PC-9 (cell line): ENCODE measurements at regions not wholly inside any gene's neighbourhood (a gene's known extent, or its start where the extent isn't known, plus 50 kb on each side); places are given as distances from the start of the nearest gene placed in this dataset.

Source experiments
- BruUV-seq: library from RNA; stranded (reverse); fragments of 400-500 nt; replicated peaks from 2 replicates; lab custom pipeline; 2021; lab: Mats Ljungman, UMichigan
- CTCF ChIA-PET: fragments of 300-600 bp; sonication (Branson Sonifier 250); formaldehyde crosslinking; loops from one replicate; lab custom pipeline; 2022; ENCODE audit warnings: antibody characterized with exemption; lab: Charles Lee
- POLR2A ChIA-PET: fragments of 300-600 bp; sonication (Branson Sonifier 250); formaldehyde crosslinking; loops from one replicate; lab custom pipeline; 2022; ENCODE audit warnings: antibody characterized with exemption; ENCODE audit not compliant: unreplicated experiment; lab: Charles Lee
- DNase-seq, 2 experiments: peaks; one replicate each; pipeline versions ENCODE4 v3.0.0 to v3.0.0-alpha.2; 2015 to 2022; ENCODE audit warnings: mixed read lengths in 1 of 2
- H2AFZ ChIP-seq: fragments of 200-600 bp; sonication (generic); 2 replicates; pipeline ENCODE4 v1.8.1; 2017; ENCODE audit warnings: antibody characterized with exemption
- H3F3A ChIP-seq: fragments of 200-600 bp; sonication (generic); 2 replicates; pipeline ENCODE4 v1.8.1; 2017; ENCODE audit warnings: antibody characterized with exemption, mild to moderate bottlenecking, low read depth; ENCODE audit not compliant: insufficient read depth
- H3K27ac ChIP-seq: fragments of 200-600 bp; sonication (generic); 2 replicates; pipeline ENCODE4 v1.6.1; 2016; ENCODE audit warnings: mixed run types
- H3K27me3 ChIP-seq: fragments of 200-600 bp; sonication (generic); 2 replicates; pipeline ENCODE4 v1.6.1; 2016; ENCODE audit warnings: low read depth, mixed run types; ENCODE audit not compliant: insufficient read depth
- H3K36me3 ChIP-seq: fragments of 200-600 bp; sonication (generic); 2 replicates; pipeline ENCODE4 v1.6.1; 2016; ENCODE audit warnings: low read depth, mixed run types
- H3K4me1 ChIP-seq: fragments of 200-600 bp; sonication (generic); replicated peaks from 2 replicates; pipeline ENCODE4 v1.6.1; 2016; ENCODE audit warnings: mixed run types; ENCODE audit not compliant: insufficient read depth
- H3K4me2 ChIP-seq: fragments of 200-600 bp; sonication (generic); 2 replicates; pipeline ENCODE4 v1.6.1; 2017; ENCODE audit warnings: mixed run types
- H3K4me3 ChIP-seq: fragments of 200-600 bp; sonication (generic); 2 replicates; pipeline ENCODE4 v1.6.1; 2016; ENCODE audit warnings: mixed run types
- H3K79me2 ChIP-seq: fragments of 200-600 bp; sonication (generic); 2 replicates; pipeline ENCODE4 v1.6.1; 2017; ENCODE audit warnings: low read depth, mixed run types
- H3K9me2 ChIP-seq: fragments of 200-600 bp; sonication (generic); 2 replicates; pipeline ENCODE4 v1.8.1; 2017; ENCODE audit warnings: mild to moderate bottlenecking; ENCODE audit not compliant: insufficient read depth
- H3K9me3 ChIP-seq: fragments of 200-600 bp; sonication (generic); 2 replicates; pipeline ENCODE4 v1.8.1; 2016; ENCODE audit warnings: low read depth; ENCODE audit not compliant: insufficient read depth
- H4K20me1 ChIP-seq: fragments of 200-600 bp; sonication (generic); 2 replicates; pipeline ENCODE4 v1.8.1; 2017; ENCODE audit not compliant: insufficient read depth
- CTCF ChIP-seq: fragments of 200-600 bp; sonication (generic); conservative IDR thresholded peaks from 2 replicates; pipeline ENCODE4 v1.6.1; 2017; ENCODE audit warnings: mixed run types, antibody characterized with exemption, mild to moderate bottlenecking, moderate library complexity
- EZH2 ChIP-seq: fragments of 200-600 bp; sonication (generic); IDR thresholded peaks from 2 replicates; pipeline ENCODE4 v1.8.0; 2017; ENCODE audit warnings: antibody characterized with exemption, low read depth
- intact Hi-C: fragments of 100-400 bp; cut with micrococcal nuclease; formaldehyde crosslinking; loops from one replicate; pipeline ENCODE4 v1.10.0; 2022; ENCODE audit not compliant: unreplicated experiment

DNA sequence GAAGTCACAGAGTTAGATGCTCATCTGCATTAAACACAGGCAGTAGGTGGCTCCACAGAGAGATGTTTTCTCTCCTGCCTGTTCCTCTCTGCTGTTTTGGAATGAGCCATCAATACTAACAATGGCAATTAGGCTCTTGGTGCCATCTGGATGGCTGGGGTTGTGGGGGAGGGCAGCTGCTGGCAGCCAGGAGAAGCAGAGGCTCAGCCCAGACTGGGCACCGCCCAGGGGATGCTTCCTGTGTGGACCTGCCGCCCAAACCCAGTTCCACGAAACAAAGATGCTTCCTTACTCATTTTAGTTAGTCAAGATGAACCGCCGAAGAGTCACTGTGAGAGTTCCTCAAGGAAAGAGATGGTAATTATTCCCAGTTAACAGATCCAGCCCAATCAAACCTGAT is 50.8 kb upstream of the PCDH8 start:
- Histone ChIP-seq H3K9me2 (no peaks in the 10 kb centered on the region), H3K79me2 (no peaks in the 10 kb centered on the region), H2AFZ (no peak overlapping the region), H3F3A (no peaks in the 10 kb centered on the region), H3K9me3 (no peaks in the 10 kb centered on the region), H3K4me2 (no peak overlapping the region), H3K4me1 (no peaks in the 10 kb centered on the region), H3K27me3 (peaks cover 65% of the 10 kb centered on the region), H3K4me3 (no peak overlapping the region), H4K20me1 (no peaks in the 10 kb centered on the region), H3K27ac (no peak overlapping the region), H3K36me3 (no peaks in the 10 kb centered on the region)
- no peak for DNase-seq
- BruUV-seq: no TSS peak
- POLR2A ChIA-PET: no interaction called here
- CTCF ChIA-PET: no interaction called here
- intact Hi-C loops: no loop called here
- TF ChIP-seq EZH2 (no peak), CTCF (no peak)
